HG03439 (cell line): ENCODE measurements at regions not wholly inside any gene's neighbourhood (a gene's known extent, or its start where the extent isn't known, plus 50 kb on each side); places are given as distances from the start of the nearest gene placed in this dataset.

Source experiments
- ATAC-seq: cut with Tn5 transposase; IDR thresholded peaks from one replicate; pipeline ENCODE4 v1.9.1; 2021; ENCODE audit warnings: mild to moderate bottlenecking, moderate library complexity; ENCODE audit not compliant: unreplicated experiment

DNA sequence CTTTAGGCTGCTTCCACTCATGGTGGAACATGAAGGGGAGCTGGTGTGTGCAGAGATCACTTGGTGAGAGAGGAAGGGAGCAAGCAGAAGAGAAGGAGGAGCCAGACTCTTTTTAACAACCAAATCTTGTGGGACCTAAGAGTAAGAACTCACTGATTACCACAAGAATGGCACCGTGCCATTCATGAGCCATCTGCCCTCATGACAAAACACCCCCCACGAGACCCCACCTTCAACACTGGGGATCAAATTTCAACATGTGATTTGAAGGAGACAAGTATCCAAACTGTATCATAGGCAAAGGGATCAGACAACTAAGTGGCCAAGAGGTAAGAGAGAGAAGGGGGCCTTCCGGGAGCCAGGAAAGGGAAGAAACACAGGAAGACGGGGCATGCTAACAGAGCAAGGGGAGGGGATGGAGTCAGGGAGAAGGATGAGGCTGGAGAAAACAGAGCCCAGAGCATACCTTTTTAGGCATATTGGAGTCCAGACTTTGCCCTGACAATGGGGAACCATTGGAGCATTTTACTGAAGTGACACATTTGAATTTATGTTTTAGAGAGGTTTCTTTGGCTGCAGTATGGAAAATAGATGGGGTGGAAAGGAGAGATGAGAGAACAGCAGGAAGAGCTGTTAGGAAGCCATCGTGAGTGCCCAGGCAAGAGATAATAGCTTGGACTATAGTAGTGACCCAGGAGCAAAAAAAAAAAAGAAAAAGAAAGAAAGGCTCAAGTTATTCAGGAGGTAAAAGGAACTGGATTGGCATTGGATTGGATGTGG lies 204.4 kb upstream of the NUDT4 start:
- no peak for ATAC-seq

DNA sequence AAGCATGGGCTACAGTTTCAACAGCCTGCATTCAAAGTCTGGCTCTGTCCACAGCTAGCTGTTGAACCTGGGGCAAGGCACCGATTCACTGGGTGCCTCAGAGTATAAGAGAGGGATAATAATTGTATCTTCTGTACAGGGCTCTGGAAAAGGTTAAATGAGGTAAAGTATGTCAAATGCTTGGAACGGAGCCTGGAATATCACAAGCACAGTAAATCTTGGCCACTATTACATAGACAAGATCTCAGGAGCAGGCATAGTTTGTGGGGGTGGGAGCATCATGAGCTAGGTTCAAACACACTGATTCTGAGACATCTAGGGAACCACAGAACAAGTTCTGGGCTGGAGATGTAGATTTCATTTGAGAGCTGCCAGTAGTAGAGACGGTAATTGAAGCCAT lies 203.7 kb upstream of the NUDT4 start:
- ATAC-seq: no peak

- no peak for ATAC-seq
Observed at GRCh38 chr12:93174473-93174872, 203.3 kb upstream of the NUDT4 start.

GRCh38 chr12:93176165-93176564 lies 201.6 kb upstream of the NUDT4 start:
- no peak for ATAC-seq

GRCh38 chr12:93176610-93177126 lies 201.1 kb upstream of the NUDT4 start:
- ATAC-seq: no peak

- ATAC-seq: no peak
Observed at GRCh38 chr12:93177208-93178153, 200.2 kb upstream of the NUDT4 start.

GRCh38 chr12:93178154-93178878 lies 199.4 kb upstream of the NUDT4 start:
- no peak for ATAC-seq

GRCh38 chr12:93179792-93180191 lies 197.9 kb upstream of the NUDT4 start:
- ATAC-seq: no peak

- no peak for ATAC-seq
Observed at GRCh38 chr12:93180566-93180965, 197.2 kb upstream of the NUDT4 start.

DNA sequence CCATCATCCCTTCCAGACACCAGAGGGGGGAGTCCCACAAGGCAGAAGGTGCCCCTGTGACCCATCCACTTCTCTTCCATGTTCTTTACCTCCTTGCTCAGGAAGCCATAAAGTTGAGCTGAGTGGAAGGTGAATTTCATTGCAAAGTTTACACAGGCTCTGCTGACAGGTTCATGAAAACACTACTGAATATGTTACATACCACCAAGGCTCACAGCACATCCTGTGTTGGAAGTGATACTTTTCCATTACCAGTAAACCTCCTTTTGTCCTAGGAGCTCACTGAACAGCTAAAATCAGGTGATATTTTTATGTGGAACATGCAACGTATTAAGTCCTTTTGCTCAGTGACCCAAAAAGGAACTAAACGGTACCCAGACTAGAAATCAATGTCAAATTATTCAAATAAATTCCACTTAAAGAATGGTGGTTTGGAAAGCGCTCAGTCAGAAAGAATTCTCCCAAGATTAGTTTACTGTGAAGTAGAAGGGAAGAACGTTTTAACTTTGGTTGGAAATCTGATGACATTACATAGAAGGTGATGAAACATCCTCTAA lies 196.2 kb upstream of the NUDT4 start:
- ATAC-seq: no peak

DNA sequence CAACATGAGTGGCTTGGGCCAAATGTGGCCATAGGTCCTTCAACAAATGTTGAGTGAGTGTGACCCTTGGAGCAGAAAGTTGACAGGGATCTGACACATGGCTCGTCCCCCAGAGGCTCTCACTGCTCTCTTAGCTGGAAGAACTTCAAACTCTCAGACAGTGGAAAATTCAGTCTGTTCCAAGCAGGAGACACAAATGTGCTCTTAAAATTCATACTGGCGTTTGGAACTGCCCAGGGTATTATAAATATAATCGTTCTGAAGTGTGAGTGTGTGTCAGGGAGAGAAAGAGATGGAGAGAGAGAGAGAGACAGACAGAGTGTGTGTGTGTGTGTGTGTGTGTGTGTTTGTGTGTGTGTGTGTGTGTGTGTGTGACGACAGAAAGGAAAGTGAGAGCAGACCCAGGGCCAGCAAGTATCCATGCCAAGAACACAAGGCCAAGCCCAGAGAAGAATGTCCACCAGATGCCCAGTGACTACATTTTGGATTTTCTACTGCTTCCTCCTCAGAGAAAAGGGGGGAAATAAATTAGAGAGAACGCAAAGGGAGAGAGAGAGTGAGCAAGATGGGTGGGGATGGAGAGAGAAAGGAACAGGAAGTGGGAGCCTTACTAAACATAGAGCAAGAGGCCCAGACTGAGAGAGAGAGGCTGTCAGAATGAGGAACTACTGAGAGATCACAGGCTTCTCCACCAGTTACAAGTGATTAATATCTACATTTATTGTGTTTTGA lies 193.6 kb upstream of the NUDT4 start:
- no peak for ATAC-seq

DNA sequence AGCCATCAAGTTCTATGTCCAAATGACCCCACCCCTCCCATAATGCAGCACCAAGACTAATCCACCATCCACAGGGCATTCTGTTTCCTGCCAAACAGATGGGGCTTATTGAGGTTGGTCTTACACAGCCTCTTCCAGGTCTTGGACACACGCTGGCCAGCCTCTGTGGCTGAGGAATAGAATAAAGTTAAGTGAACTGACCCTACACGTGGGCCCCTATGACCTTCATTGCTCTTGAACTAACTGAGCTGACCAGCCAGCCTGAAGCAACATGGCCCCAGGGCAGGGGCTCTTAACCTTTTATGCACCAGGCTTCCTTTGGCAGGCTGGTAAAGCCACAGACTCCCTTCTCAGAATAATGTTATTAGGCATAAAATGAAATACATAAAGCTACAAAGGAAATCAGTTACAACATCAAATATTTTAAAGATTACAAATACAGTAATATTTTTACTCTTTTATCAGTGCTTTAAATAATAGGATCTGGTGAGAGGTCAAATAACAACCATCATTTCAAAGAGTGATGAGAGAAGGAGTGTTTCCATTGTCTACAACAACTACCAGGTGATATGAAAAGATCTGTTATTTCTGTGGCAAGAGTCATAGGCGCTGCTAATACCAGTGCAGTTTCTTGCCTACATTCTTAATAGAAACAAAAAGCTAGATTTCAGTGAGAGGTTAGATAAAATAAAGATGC lies 192.9 kb upstream of the NUDT4 start:
- ATAC-seq: no peak

- no peak for ATAC-seq
Observed at GRCh38 chr12:93185369-93185741, 192.4 kb upstream of the NUDT4 start.

DNA sequence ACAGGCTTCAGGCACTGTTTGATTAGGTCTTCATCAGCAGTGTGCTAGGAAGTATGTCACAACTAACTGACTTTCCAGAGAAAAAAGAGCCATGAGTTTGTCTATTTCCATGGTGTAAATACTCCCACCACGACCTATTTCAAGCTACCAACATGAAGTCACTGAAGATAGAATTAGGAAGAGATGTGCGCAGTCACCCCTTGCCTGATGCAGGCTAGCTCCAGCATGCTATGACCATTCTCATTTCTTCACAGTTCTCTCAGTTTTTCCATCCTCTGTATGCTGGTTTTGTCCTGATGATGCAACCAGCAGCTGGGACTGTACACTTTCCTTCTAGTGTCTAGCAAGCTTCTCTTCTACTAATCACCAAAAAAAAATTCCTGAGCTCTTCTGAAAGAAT lies 191.6 kb upstream of the NUDT4 start:
- ATAC-seq: no peak

GRCh38 chr12:93186621-93187020 lies 191.1 kb upstream of the NUDT4 start:
- ATAC-seq: no peak

- no peak for ATAC-seq
Observed at GRCh38 chr12:93191423-93191822, 186.3 kb upstream of the NUDT4 start.

DNA sequence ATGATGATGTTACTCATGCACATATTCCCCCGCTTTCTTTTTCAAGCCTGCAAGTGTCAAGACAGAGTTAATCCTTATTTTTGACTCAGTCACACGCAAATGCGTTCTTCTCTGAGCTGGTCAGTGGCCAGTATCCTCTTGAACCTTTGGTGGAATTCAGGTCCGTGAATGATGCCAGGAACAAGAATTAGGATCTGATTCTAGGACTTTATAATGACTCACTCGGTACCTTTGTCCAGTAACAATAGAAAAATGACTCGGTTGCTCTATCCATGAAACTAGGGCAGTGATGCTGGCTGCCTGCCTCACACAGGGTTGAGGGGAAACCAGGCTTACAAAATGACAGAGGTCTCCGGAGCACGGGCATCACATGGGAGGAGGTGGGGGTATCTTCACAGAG lies 185.8 kb upstream of the NUDT4 start:
- no peak for ATAC-seq

- no peak for ATAC-seq
Observed at GRCh38 chr12:93192878-93193277, 184.8 kb upstream of the NUDT4 start.

- ATAC-seq: no peak
Observed at GRCh38 chr12:93195511-93195910, 182.2 kb upstream of the NUDT4 start.
